ENCODE measurements at regions not wholly inside any gene's neighbourhood (a gene's known extent, or its start where the extent isn't known, plus 50 kb on each side); places are given as distances from the start of the nearest gene placed in this dataset.
"Not testable (repeated sequence)": the region's sequence is repeated elsewhere in the genome, so short reads cannot be mapped to it uniquely, and the experiment has no call there.

GRCh38 chr5:25536461-25536860, 891.7 kb upstream of the CDH10 start:
- H4K20me1 ChIP-seq (ENCODE audit: insufficient read depth); H3K4me2 ChIP-seq; H3K4me3 ChIP-seq (ENCODE audit: low read depth in 2 of 2, low read length in 1 of 2); H3K9ac ChIP-seq; H3F3A ChIP-seq (replicated peaks; ENCODE audit: insufficient read depth); H3K36me3 ChIP-seq (replicated peaks in 1 of 2; ENCODE audit: control insufficient read depth in 1 of 2, insufficient read depth in 2 of 2, low read length in 1 of 2); POLR2A ChIA-PET; H3K9me3 ChIP-seq; H2AFZ ChIP-seq (ENCODE audit: low read depth); H3K4me1 ChIP-seq (ENCODE audit: control insufficient read depth in 1 of 2, insufficient read depth in 2 of 2, low read depth in 1 of 2, low read length in 1 of 2); H3K79me2 ChIP-seq (ENCODE audit: insufficient read depth); H3K27me3 ChIP-seq (ENCODE audit: insufficient read depth); H3K27ac ChIP-seq (ENCODE audit: low read depth in 2 of 2, low read length in 1 of 2); H3K9me2 ChIP-seq; DNase-seq: not testable (repeated sequence)
- CTCF ChIA-PET, result interaction anchor here (0.7 kb wide), 1 partner anchor 794 kb away, joined by 3 read pairs; no protein-coding TSS in a partner anchor
- 2% methylated on average over 6 of the region's 6 CpGs for WGBS (ENCODE audit: low lambda C conversion rate)

- no peak for DNase-seq
- ChIA-PET POLR2A (no interaction called here), CTCF (no interaction called here)
- H3K9ac ChIP-seq, result no peak overlapping the region
- TF ChIP-seq SIN3A (IDR thresholded peaks at IDR 0.05; ENCODE audit: borderline replicate concordance, low read depth, low read length), result no peak
- no peak for TF ChIP-seq MAX (IDR thresholded peaks at IDR 0.05; ENCODE audit: low read depth)
- TF ChIP-seq TCF12 (IDR thresholded peaks at IDR 0.05), result no peak
- no peak for TF ChIP-seq POLR2AphosphoS5 (IDR thresholded peaks at IDR 0.05; ENCODE audit: low read depth, low read length)
- TF ChIP-seq USF1 (IDR thresholded peaks at IDR 0.05; ENCODE audit: borderline replicate concordance, low read depth), result no peak
- H3K27me3 ChIP-seq (ENCODE audit: insufficient read depth), result no peaks in the 10 kb centered on the region; the same call in 1 of the 2 replicates
- no peak overlapping the region for H3K4me3 ChIP-seq (ENCODE audit: low read depth in 2 of 2, low read length in 1 of 2)
- H3K36me3 ChIP-seq (replicated peaks in 1 of 2; ENCODE audit: control insufficient read depth in 1 of 2, insufficient read depth in 2 of 2, low read length in 1 of 2), result no peaks in the 10 kb centered on the region
- H3K27ac ChIP-seq (ENCODE audit: low read depth in 2 of 2, low read length in 1 of 2), result no peak overlapping the region
- H3F3A ChIP-seq (replicated peaks; ENCODE audit: insufficient read depth), result no peaks in the 10 kb centered on the region
- H4K20me1 ChIP-seq (ENCODE audit: insufficient read depth), result no peaks in the 10 kb centered on the region
- no peaks in the 10 kb centered on the region for H3K9me2 ChIP-seq
- no peak overlapping the region for H2AFZ ChIP-seq (ENCODE audit: low read depth)
- H3K79me2 ChIP-seq (ENCODE audit: insufficient read depth), result no peaks in the 10 kb centered on the region
- 0% methylated on average over 2 of the region's 2 CpGs for WGBS (ENCODE audit: low lambda C conversion rate)
- H3K4me1 ChIP-seq (ENCODE audit: control insufficient read depth in 1 of 2, insufficient read depth in 2 of 2, low read depth in 1 of 2, low read length in 1 of 2), result no peaks in the 10 kb centered on the region
- no peak overlapping the region for H3K4me2 ChIP-seq
- no peaks in the 10 kb centered on the region for H3K9me3 ChIP-seq
These were observed 871.4 kb upstream of the CDH10 start for GRCh38 chr5:25516141-25516540.

- Histone ChIP-seq H3K9me2 (no peaks in the 10 kb centered on the region), H3K27me3 (ENCODE audit: insufficient read depth) (no peaks in the 10 kb centered on the region; the same call in 1 of the 2 replicates), H3K4me1 (ENCODE audit: control insufficient read depth in 1 of 2, insufficient read depth in 2 of 2, low read depth in 1 of 2, low read length in 1 of 2) (no peaks in the 10 kb centered on the region), H3K9me3 (no peaks in the 10 kb centered on the region), H3K4me2 (no peak overlapping the region), H3K27ac (ENCODE audit: low read depth in 2 of 2, low read length in 1 of 2) (no peak overlapping the region), H3K9ac (no peak overlapping the region), H3K36me3 (replicated peaks in 1 of 2; ENCODE audit: control insufficient read depth in 1 of 2, insufficient read depth in 2 of 2, low read length in 1 of 2) (no peaks in the 10 kb centered on the region), H3F3A (replicated peaks; ENCODE audit: insufficient read depth) (no peaks in the 10 kb centered on the region), H4K20me1 (ENCODE audit: insufficient read depth) (no peaks in the 10 kb centered on the region), H2AFZ (ENCODE audit: low read depth) (no peak overlapping the region), H3K4me3 (ENCODE audit: low read depth in 2 of 2, low read length in 1 of 2) (no peak overlapping the region), H3K79me2 (ENCODE audit: insufficient read depth) (no peaks in the 10 kb centered on the region)
- ChIA-PET POLR2A (no interaction called here), CTCF (no interaction called here)
- no peak for DNase-seq
- 0% methylated on average over 2 of the region's 2 CpGs for WGBS (ENCODE audit: low lambda C conversion rate)
- TF ChIP-seq EP300 (IDR thresholded peaks at IDR 0.05; ENCODE audit: borderline replicate concordance in 1 of 2, low read depth in 1 of 2, low read length in 1 of 2), result no peak
- TF ChIP-seq TCF12 (IDR thresholded peaks at IDR 0.05), result no peak
- TF ChIP-seq RFX5 (IDR thresholded peaks at IDR 0.05; ENCODE audit: low read length), result no peak
- no peak for TF ChIP-seq TAF1 (IDR thresholded peaks at IDR 0.05; ENCODE audit: borderline replicate concordance, low read depth, low read length)
- TF ChIP-seq ZBTB33 (IDR thresholded peaks at IDR 0.05; ENCODE audit: borderline replicate concordance, low read depth), result no peak
- TF ChIP-seq GABPA (IDR thresholded peaks at IDR 0.05; ENCODE audit: low read depth), result no peak
- no peak for TF ChIP-seq CHD2 (IDR thresholded peaks at IDR 0.05; ENCODE audit: low read length, partially characterized antibody)
- TF ChIP-seq RXRA (IDR thresholded peaks at IDR 0.05; ENCODE audit: borderline replicate concordance, low read depth), result no peak
- no peak for TF ChIP-seq FOSL2 (IDR thresholded peaks at IDR 0.05; ENCODE audit: borderline replicate concordance, low read depth)
- TF ChIP-seq GATA2 (CRISPR knock-in tag; IDR thresholded peaks at IDR 0.05), result no peak
- TF ChIP-seq NFIC (IDR thresholded peaks at IDR 0.05; ENCODE audit: borderline replicate concordance), result no peak
- TF ChIP-seq POLR2AphosphoS5 (IDR thresholded peaks at IDR 0.05; ENCODE audit: low read depth, low read length), result no peak
- no peak for TF ChIP-seq FOXM1 (IDR thresholded peaks at IDR 0.05; ENCODE audit: low read depth)
- TF ChIP-seq MXI1 (IDR thresholded peaks at IDR 0.05; ENCODE audit: low read depth, low read length), result no peak
- no peak for TF ChIP-seq USF2 (IDR thresholded peaks at IDR 0.05; ENCODE audit: borderline replicate concordance, low read depth, low read length)
- no peak for TF ChIP-seq USF1 (IDR thresholded peaks at IDR 0.05; ENCODE audit: borderline replicate concordance, low read depth)
- no peak for TF ChIP-seq RAD21 (IDR thresholded peaks at IDR 0.05; ENCODE audit: low read length)
These were observed 870.7 kb upstream of the CDH10 start for GRCh38 chr5:25515525-25515924.

Measured in SK-N-SH (cell line).